ENCODE measurements at regions not wholly inside any gene's neighbourhood (a gene's known extent, or its start where the extent isn't known, plus 50 kb on each side); places are given as distances from the start of the nearest gene placed in this dataset.
A peak's percentile ranks its signal among the peaks of the same experiment; 100 is the strongest.

GRCh38 chr3:20344400-20344959, 158.5 kb upstream of the SGO1 start:
- no peak for TF ChIP-seq CTCF (IDR thresholded peaks at IDR 0.05)
- H3K4me1 Mint-ChIP-seq (ENCODE audit: unreplicated experiment), result no peaks in the 10 kb centered on the region
- DNase-seq (ENCODE audit: extremely low spot score, unreplicated experiment), result no peak
- no peaks in the 10 kb centered on the region for H3K36me3 Mint-ChIP-seq (ENCODE audit: unreplicated experiment)
- H3K4me3 Mint-ChIP-seq (ENCODE audit: unreplicated experiment), result no peak overlapping the region
- peaks cover 13% of the 10 kb centered on the region for H3K27me3 Mint-ChIP-seq (ENCODE audit: unreplicated experiment)
- no peak overlapping the region for H3K27ac Mint-ChIP-seq (ENCODE audit: unreplicated experiment)
- no peaks in the 10 kb centered on the region for H3K9me3 Mint-ChIP-seq (ENCODE audit: unreplicated experiment)

- Mint-ChIP-seq H3K9me3 (ENCODE audit: unreplicated experiment) (no peaks in the 10 kb centered on the region), H3K4me3 (ENCODE audit: unreplicated experiment) (no peak overlapping the region), H3K36me3 (ENCODE audit: unreplicated experiment) (no peaks in the 10 kb centered on the region), H3K27ac (ENCODE audit: unreplicated experiment) (no peak overlapping the region), H3K27me3 (ENCODE audit: unreplicated experiment) (peaks cover 13% of the 10 kb centered on the region), H3K4me1 (ENCODE audit: unreplicated experiment) (no peaks in the 10 kb centered on the region)
- DNase-seq (ENCODE audit: extremely low spot score, unreplicated experiment), result no peak
- TF ChIP-seq CTCF (IDR thresholded peaks at IDR 0.05), result no peak
Measured at GRCh38 chr3:20343790-20344189, 157.8 kb upstream of the SGO1 start.

- no peak overlapping the region for H3K4me3 Mint-ChIP-seq (ENCODE audit: unreplicated experiment)
- peak; percentile 90 for TF ChIP-seq CTCF (IDR thresholded peaks at IDR 0.05)
- no peaks in the 10 kb centered on the region for H3K9me3 Mint-ChIP-seq (ENCODE audit: unreplicated experiment)
- no peaks in the 10 kb centered on the region for H3K36me3 Mint-ChIP-seq (ENCODE audit: unreplicated experiment)
- peaks cover 18% of the 10 kb centered on the region for H3K27me3 Mint-ChIP-seq (ENCODE audit: unreplicated experiment)
- H3K27ac Mint-ChIP-seq (ENCODE audit: unreplicated experiment), result no peak overlapping the region
- peak; percentile 86 for DNase-seq (ENCODE audit: extremely low spot score, unreplicated experiment)
- H3K4me1 Mint-ChIP-seq (ENCODE audit: unreplicated experiment), result no peaks in the 10 kb centered on the region
Measured at GRCh38 chr3:20340324-20340928, 154.4 kb upstream of the SGO1 start.

GRCh38 chr3:20336572-20336971, 150.6 kb upstream of the SGO1 start:
- no peak for TF ChIP-seq CTCF (IDR thresholded peaks at IDR 0.05)
- no peak overlapping the region for H3K27ac Mint-ChIP-seq (ENCODE audit: unreplicated experiment)
- H3K4me3 Mint-ChIP-seq (ENCODE audit: unreplicated experiment), result no peak overlapping the region
- H3K36me3 Mint-ChIP-seq (ENCODE audit: unreplicated experiment), result no peaks in the 10 kb centered on the region
- DNase-seq (ENCODE audit: extremely low spot score, unreplicated experiment), result no peak
- no peaks in the 10 kb centered on the region for H3K4me1 Mint-ChIP-seq (ENCODE audit: unreplicated experiment)
- H3K9me3 Mint-ChIP-seq (ENCODE audit: unreplicated experiment), result no peaks in the 10 kb centered on the region
- H3K27me3 Mint-ChIP-seq (ENCODE audit: unreplicated experiment), result peaks cover 27% of the 10 kb centered on the region

- Mint-ChIP-seq H3K27ac (ENCODE audit: unreplicated experiment) (no peak overlapping the region), H3K4me1 (ENCODE audit: unreplicated experiment) (no peaks in the 10 kb centered on the region), H3K27me3 (ENCODE audit: unreplicated experiment) (peaks cover 25% of the 10 kb centered on the region), H3K36me3 (ENCODE audit: unreplicated experiment) (no peaks in the 10 kb centered on the region), H3K9me3 (ENCODE audit: unreplicated experiment) (no peaks in the 10 kb centered on the region), H3K4me3 (ENCODE audit: unreplicated experiment) (no peak overlapping the region)
- TF ChIP-seq CTCF (IDR thresholded peaks at IDR 0.05), result no peak
- DNase-seq (ENCODE audit: extremely low spot score, unreplicated experiment), result no peak
Measured at GRCh38 chr3:20334842-20335241, 148.8 kb upstream of the SGO1 start.

Data from osteocyte (in vitro differentiated cells).